Vagina (tissue), 2 donors: ENCODE measurements at regions not wholly inside any gene's neighbourhood (a gene's known extent, or its start where the extent isn't known, plus 50 kb on each side); places are given as distances from the start of the nearest gene placed in this dataset.
A peak's percentile ranks its signal among the peaks of the same experiment; 100 is the strongest.
"Not testable (repeated sequence)": the region's sequence is repeated elsewhere in the genome, so short reads cannot be mapped to it uniquely, and the experiment has no call there.

Experiments used
- DNase-seq, 2 donors: peaks; one replicate each; pipeline ENCODE4 v3.0.0-alpha.2; 2017; ENCODE audit errors: extremely low spot score in 2 of 2
- H3K27ac ChIP-seq: fragments of 200-600 bp; sonication (generic); one replicate; pipeline ENCODE4 v1.5.1; 2019
- H3K27me3 ChIP-seq: fragments of 200-600 bp; sonication (generic); one replicate; pipeline ENCODE4 v1.5.1; 2019
- H3K36me3 ChIP-seq, 2 donors: fragments of 200-600 bp; sonication (generic); one replicate each; pipeline ENCODE4 v1.5.1; 2017 to 2019
- H3K4me1 ChIP-seq: fragments of 200-600 bp; sonication (generic); one replicate; pipeline ENCODE4 v1.5.1; 2019
- H3K4me3 ChIP-seq, 2 donors: fragments of 200-600 bp; sonication (generic); 1 replicate in 1 of 2; 2 replicates in 1 of 2; pipeline ENCODE4 v1.5.1; 2016 to 2019
- H3K9me3 ChIP-seq: fragments of 200-600 bp; sonication (generic); one replicate; pipeline ENCODE4 v1.5.1; 2019
- CTCF ChIP-seq, 3 experiments: fragments of 450-650 bp in 2 of 3; fragments of 200-600 bp in 1 of 3; sonication (generic) in 1 of 3; IDR thresholded peaks; one replicate each; pipeline ENCODE4 v1.5.1; 2017 to 2019; ENCODE audit warnings: antibody characterized with exemption in 3 of 3, mild to moderate bottlenecking in 2 of 3, moderate library complexity in 2 of 3
- POLR2A ChIP-seq, 2 donors: fragments of 450-650 bp; IDR thresholded peaks; one replicate each; pipeline ENCODE4 v1.6.1; 2017; ENCODE audit warnings: antibody characterized with exemption in 2 of 2, mild to moderate bottlenecking in 2 of 2, moderate library complexity in 2 of 2
- POLR2AphosphoS5 ChIP-seq, 2 donors: sonication (generic); formaldehyde crosslinking; IDR thresholded peaks; one replicate each; pipeline ENCODE4 v1.9.0; 2017; ENCODE audit warnings: antibody characterized with exemption in 2 of 2, mild to moderate bottlenecking in 2 of 2, low read depth in 1 of 2; ENCODE audit not compliant: insufficient read depth in 1 of 2
- intact Hi-C: fragments of 100-400 bp; cut with DNase I; formaldehyde crosslinking; loops from one replicate; pipeline ENCODE4 v1.15.1; 2023

GRCh38 chr2:118417406-118418120, 329.3 kb downstream of the INSIG2 start:
- no peak for DNase-seq
- Histone ChIP-seq H3K9me3 (no peaks in the 10 kb centered on the region), H3K4me3 (no peak overlapping the region), H3K4me1 (no peaks in the 10 kb centered on the region), H3K27me3 (no peaks in the 10 kb centered on the region), H3K36me3 (no peaks in the 10 kb centered on the region), H3K27ac (no peak overlapping the region)
- no peak for TF ChIP-seq POLR2A (IDR thresholded peaks at IDR 0.05)
- no peak for TF ChIP-seq POLR2AphosphoS5 (IDR thresholded peaks at IDR 0.05; ENCODE audit: insufficient read depth in 1 of 2, low read depth in 1 of 2)
- TF ChIP-seq CTCF (IDR thresholded peaks at IDR 0.05) = no peak
- intact Hi-C loops = no loop called here

GRCh38 chr2:118415186-118415585, 326.9 kb downstream of the INSIG2 start:
- H3K36me3 ChIP-seq, DNase-seq, H3K9me3 ChIP-seq, H3K27ac ChIP-seq, H3K27me3 ChIP-seq, H3K4me3 ChIP-seq, intact Hi-C loops, H3K4me1 ChIP-seq: not testable (repeated sequence)

DNA sequence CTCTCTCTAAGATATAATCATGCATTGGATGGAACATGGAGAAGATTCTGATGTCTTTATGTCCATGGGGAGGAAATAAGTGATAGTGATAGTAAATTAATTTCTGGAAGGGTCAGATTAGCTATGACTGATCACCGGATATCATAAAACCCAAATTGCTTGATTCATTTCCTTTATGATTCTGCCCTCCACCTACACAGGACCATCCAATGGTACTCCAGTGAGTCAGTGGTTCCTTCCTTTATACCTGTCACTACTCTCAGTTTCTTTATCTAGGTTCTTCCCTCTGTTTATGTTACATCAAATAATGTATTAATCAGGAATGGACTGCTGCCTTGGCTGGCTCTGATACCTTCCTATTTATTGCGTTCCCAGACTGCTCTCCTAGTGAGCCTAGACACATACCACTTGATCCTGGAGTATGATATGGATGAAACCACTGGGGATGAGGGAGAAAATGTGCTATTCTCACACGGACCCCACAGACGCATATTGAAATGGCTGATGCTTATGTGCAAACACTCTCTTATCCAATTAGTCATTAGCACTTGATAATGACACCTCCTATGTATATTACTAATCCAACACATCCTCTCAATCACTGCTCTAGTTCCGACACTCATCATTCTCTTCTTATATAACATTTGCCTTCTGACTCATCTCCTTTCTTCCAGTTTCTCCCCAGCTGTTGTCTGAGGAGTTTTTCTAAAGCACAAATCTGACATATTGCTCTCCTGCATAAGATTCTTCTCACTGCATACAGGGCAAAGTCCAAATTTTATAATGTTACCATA, 315.6 kb downstream of the INSIG2 start:
- TF ChIP-seq POLR2AphosphoS5 (IDR thresholded peaks at IDR 0.05; ENCODE audit: insufficient read depth in 1 of 2, low read depth in 1 of 2) = no peak
- no peak for TF ChIP-seq CTCF (IDR thresholded peaks at IDR 0.05)
- no peak for TF ChIP-seq POLR2A (IDR thresholded peaks at IDR 0.05)
- intact Hi-C loops = no loop called here
- no peak overlapping the region for H3K27ac ChIP-seq
- no peaks in the 10 kb centered on the region for H3K4me1 ChIP-seq
- no peak for DNase-seq
- no peaks in the 10 kb centered on the region for H3K9me3 ChIP-seq
- H3K27me3 ChIP-seq = no peaks in the 10 kb centered on the region
- H3K4me3 ChIP-seq = no peak overlapping the region
- H3K36me3 ChIP-seq = no peaks in the 10 kb centered on the region

DNA sequence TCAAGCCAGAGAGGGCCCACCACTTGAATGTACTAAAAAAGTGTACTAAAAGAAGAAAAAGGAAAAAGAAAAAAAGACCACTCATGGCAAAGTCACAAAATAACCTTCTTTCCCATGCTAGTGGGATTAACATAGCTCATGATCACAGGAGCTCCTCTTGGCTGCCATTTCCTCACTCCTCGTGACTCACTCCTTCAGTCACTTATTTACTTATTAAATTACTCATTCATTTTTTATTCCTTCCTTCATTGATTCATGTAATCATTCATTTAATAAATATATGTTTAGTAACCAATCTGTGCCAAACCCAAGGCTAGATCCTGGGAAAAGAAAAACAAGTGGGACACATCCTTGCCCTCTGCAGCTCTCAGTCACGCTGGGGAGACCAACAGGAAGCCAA, 300.5 kb downstream of the INSIG2 start:
- intact Hi-C loops = no loop called here
- no peak for DNase-seq
- no peaks in the 10 kb centered on the region for H3K9me3 ChIP-seq
- TF ChIP-seq POLR2A (IDR thresholded peaks at IDR 0.05) (no peak), POLR2AphosphoS5 (IDR thresholded peaks at IDR 0.05; ENCODE audit: insufficient read depth in 1 of 2, low read depth in 1 of 2) (peak in 1 of 2 donors; percentile 31)
- no peaks in the 10 kb centered on the region for H3K36me3 ChIP-seq
- no peak overlapping the region for H3K4me3 ChIP-seq
- H3K27me3 ChIP-seq = no peaks in the 10 kb centered on the region
- H3K27ac ChIP-seq = no peak overlapping the region
- H3K4me1 ChIP-seq = peaks cover 31% of the 10 kb centered on the region

GRCh38 chr2:118387509-118387908, 299.2 kb downstream of the INSIG2 start:
- H3K27ac ChIP-seq = peak overlapping the region; percentile 62
- intact Hi-C loops = no loop called here
- H3K4me3 ChIP-seq = no peak overlapping the region
- peaks cover 31% of the 10 kb centered on the region for H3K4me1 ChIP-seq
- no peak for TF ChIP-seq POLR2AphosphoS5 (IDR thresholded peaks at IDR 0.05; ENCODE audit: insufficient read depth in 1 of 2, low read depth in 1 of 2)
- TF ChIP-seq CTCF (IDR thresholded peaks at IDR 0.05) = no peak
- TF ChIP-seq POLR2A (IDR thresholded peaks at IDR 0.05) = no peak
- no peaks in the 10 kb centered on the region for H3K9me3 ChIP-seq
- DNase-seq = no peak
- no peaks in the 10 kb centered on the region for H3K27me3 ChIP-seq
- no peaks in the 10 kb centered on the region for H3K36me3 ChIP-seq
